GM10266 (cell line): ENCODE measurements at regions not wholly inside any gene's neighbourhood (a gene's known extent, or its start where the extent isn't known, plus 50 kb on each side); places are given as distances from the start of the nearest gene placed in this dataset.
"Not testable (repeated sequence)": the region's sequence is repeated elsewhere in the genome, so short reads cannot be mapped to it uniquely, and the experiment has no call there.

Source experiments
- DNase-seq: peaks from one replicate; pipeline ENCODE4 v3.0.0; 2012; ENCODE audit errors: extremely low spot score
- CTCF ChIP-seq: IDR thresholded peaks from 2 replicates; pipeline ENCODE4 v1.5.1; 2012; ENCODE audit warnings: mild to moderate bottlenecking, low read depth; ENCODE audit not compliant: control insufficient read depth, insufficient read depth; ENCODE audit errors: missing control alignments

- TF ChIP-seq CTCF, result no peak
- DNase-seq, result no peak
Observed at GRCh38 chr10:37566332-37566731, 291.1 kb downstream of the ZNF248 start.

- no peak for TF ChIP-seq CTCF
- no peak for DNase-seq
Observed at GRCh38 chr10:37563715-37564108, 293.7 kb downstream of the ZNF248 start.

GRCh38 chr10:37563107-37563714 is 294.2 kb downstream of the ZNF248 start:
- DNase-seq, result no peak
- no peak for TF ChIP-seq CTCF

GRCh38 chr10:37552881-37553280 is 304.5 kb downstream of the ZNF248 start:
- DNase-seq, result no peak
- no peak for TF ChIP-seq CTCF

GRCh38 chr10:37549054-37549453 is 308.4 kb downstream of the ZNF248 start:
- DNase-seq, result no peak
- no peak for TF ChIP-seq CTCF

GRCh38 chr10:37535459-37536246 is 321.8 kb downstream of the ZNF248 start:
- TF ChIP-seq CTCF, result no peak
- no peak for DNase-seq

GRCh38 chr10:37534166-37534565 is 323.2 kb downstream of the ZNF248 start:
- no peak for DNase-seq
- TF ChIP-seq CTCF, result no peak

GRCh38 chr10:37525410-37525809 is 332.0 kb downstream of the ZNF248 start:
- not testable (repeated sequence) for DNase-seq
